PC-3 (cell line): ENCODE measurements at regions not wholly inside any gene's neighbourhood (a gene's known extent, or its start where the extent isn't known, plus 50 kb on each side); places are given as distances from the start of the nearest gene placed in this dataset.
"Not testable (repeated sequence)": the region's sequence is repeated elsewhere in the genome, so short reads cannot be mapped to it uniquely, and the experiment has no call there.

Experiments
- ATAC-seq: fragments of 200-7000 bp; cut with Tn5 transposase; 2 replicates; pipeline ENCODE4 v1.9.1; 2020; ENCODE audit warnings: mild to moderate bottlenecking, moderate library complexity
- BruUV-seq: library from RNA; stranded (reverse); fragments of 400-500 nt; replicated peaks from 2 replicates; lab custom pipeline; 2021; lab: Mats Ljungman, UMichigan
- CTCF ChIA-PET: fragments of 300-600 bp; sonication (Branson Sonifier 250); formaldehyde crosslinking; loops from one replicate; lab custom pipeline; 2022; ENCODE audit warnings: antibody characterized with exemption; lab: Charles Lee
- POLR2A ChIA-PET: fragments of 300-600 bp; sonication (Branson Sonifier 250); formaldehyde crosslinking; loops from one replicate; lab custom pipeline; 2022; ENCODE audit warnings: antibody characterized with exemption; ENCODE audit not compliant: unreplicated experiment; lab: Charles Lee
- DNase-seq: peaks from one replicate; pipeline ENCODE4 v3.0.0-alpha.2; 2015
- H2AFZ ChIP-seq: fragments of 300-600 bp; sonication (generic); 2 replicates; pipeline ENCODE4 v1.6.0; 2016; ENCODE audit warnings: antibody characterized with exemption, low read length
- H3F3A ChIP-seq: fragments of 300-600 bp; sonication (generic); one replicate; pipeline ENCODE4 v1.6.0; 2017; ENCODE audit warnings: antibody characterized with exemption, low read length, control low read depth, mild to moderate bottlenecking; ENCODE audit not compliant: unreplicated experiment
- H3K27ac ChIP-seq: fragments of 300-600 bp; sonication (generic); 2 replicates; pipeline ENCODE4 v1.5.1; 2016; ENCODE audit warnings: mild to moderate bottlenecking, low read length
- H3K27me3 ChIP-seq: fragments of 300-600 bp; sonication (generic); 2 replicates; pipeline ENCODE4 v1.6.1; 2016; ENCODE audit warnings: low read length, mixed read lengths
- H3K36me3 ChIP-seq: fragments of 300-600 bp; sonication (generic); 2 replicates; pipeline ENCODE4 v1.6.1; 2016; ENCODE audit warnings: low read depth, mixed run types, low read length, mixed read lengths
- H3K4me1 ChIP-seq: fragments of 300-600 bp; sonication (generic); 2 replicates; pipeline ENCODE4 v1.5.1; 2016; ENCODE audit warnings: low read length; ENCODE audit not compliant: insufficient read depth
- H3K4me2 ChIP-seq: fragments of 300-600 bp; sonication (generic); 2 replicates; pipeline ENCODE4 v1.6.0; 2016; ENCODE audit warnings: low read length
- H3K4me3 ChIP-seq: fragments of 300-600 bp; sonication (generic); 2 replicates; pipeline ENCODE4 v1.5.1; 2016; ENCODE audit warnings: mild to moderate bottlenecking, low read length, mixed read lengths
- H3K79me2 ChIP-seq: fragments of 300-600 bp; sonication (generic); 2 replicates; pipeline ENCODE4 v1.6.1; 2017; ENCODE audit warnings: low read length, mixed read lengths
- H3K9ac ChIP-seq: fragments of 300-600 bp; sonication (generic); 2 replicates; pipeline ENCODE4 v1.6.0; 2016; ENCODE audit warnings: mild to moderate bottlenecking, low read length
- H3K9me2 ChIP-seq: fragments of 300-600 bp; sonication (generic); replicated peaks from 2 replicates; pipeline ENCODE4 v1.6.1; 2016; ENCODE audit warnings: mixed run types, low read length, mixed read lengths
- H3K9me3 ChIP-seq: fragments of 300-600 bp; sonication (generic); 2 replicates; pipeline ENCODE4 v1.6.1; 2016; ENCODE audit warnings: low read length, mixed read lengths
- H4K20me1 ChIP-seq: fragments of 300-600 bp; sonication (generic); 2 replicates; pipeline ENCODE4 v1.6.1; 2016; ENCODE audit warnings: low read length, mixed read lengths
- CTCF ChIP-seq: fragments of 300-600 bp; sonication (generic); conservative IDR thresholded peaks from 2 replicates; pipeline ENCODE4 v1.5.1; 2017; ENCODE audit warnings: antibody characterized with exemption, low read depth, mild to moderate bottlenecking, low read length
- EZH2 ChIP-seq: fragments of 300-600 bp; sonication (generic); IDR thresholded peaks from one replicate; pipeline ENCODE4 v1.6.1; 2017; ENCODE audit warnings: antibody characterized with exemption, mild to moderate bottlenecking, low read length; ENCODE audit not compliant: unreplicated experiment
- EZH2phosphoT487 ChIP-seq: fragments of 300-600 bp; sonication (generic); IDR thresholded peaks from 2 replicates; pipeline ENCODE4 v1.6.1; 2018; ENCODE audit warnings: mild to moderate bottlenecking, antibody characterized with exemption, low read length, borderline replicate concordance
- intact Hi-C: fragments of 100-400 bp; cut with micrococcal nuclease; formaldehyde crosslinking; loops from 2 replicates; pipeline ENCODE4 v1.9.0; 2023

- Histone ChIP-seq H4K20me1 (no peaks in the 10 kb centered on the region), H2AFZ (no peak overlapping the region), H3K4me1 (no peaks in the 10 kb centered on the region), H3K27me3 (no peaks in the 10 kb centered on the region), H3K9me3 (no peaks in the 10 kb centered on the region), H3K9me2 (no peaks in the 10 kb centered on the region), H3K4me2 (no peak overlapping the region), H3K4me3 (no peak overlapping the region), H3K9ac (no peak overlapping the region), H3F3A (no peaks in the 10 kb centered on the region), H3K79me2 (no peaks in the 10 kb centered on the region), H3K36me3 (no peaks in the 10 kb centered on the region), H3K27ac (no peak overlapping the region)
- no TSS peak for BruUV-seq
- intact Hi-C loops, result no loop called here
- ATAC-seq (no peak), DNase-seq (no peak)
- POLR2A ChIA-PET, result no interaction called here
- CTCF ChIA-PET, result no interaction called here
- TF ChIP-seq EZH2 (no peak), CTCF (no peak), EZH2phosphoT487 (no peak)
Measured at GRCh38 chr5:67896311-67896929, 319.1 kb upstream of the PIK3R1 start.

GRCh38 chr5:67889870-67890269 lies 325.7 kb upstream of the PIK3R1 start:
- H3K79me2 ChIP-seq, H3K27ac ChIP-seq, H4K20me1 ChIP-seq, H3K4me1 ChIP-seq, H3K36me3 ChIP-seq, POLR2A ChIA-PET, H3F3A ChIP-seq, DNase-seq, H3K4me3 ChIP-seq, BruUV-seq, CTCF ChIA-PET, ATAC-seq, intact Hi-C loops, H3K9me2 ChIP-seq, H3K9me3 ChIP-seq, H3K9ac ChIP-seq, H3K4me2 ChIP-seq, H2AFZ ChIP-seq, H3K27me3 ChIP-seq: not testable (repeated sequence)

- Histone ChIP-seq H3K36me3 (no peaks in the 10 kb centered on the region), H3K9me2 (no peaks in the 10 kb centered on the region), H3F3A (no peaks in the 10 kb centered on the region), H3K9ac (no peak overlapping the region), H3K4me2 (no peak overlapping the region), H4K20me1 (no peaks in the 10 kb centered on the region), H3K4me1 (no peaks in the 10 kb centered on the region), H3K27me3 (no peaks in the 10 kb centered on the region), H3K9me3 (no peaks in the 10 kb centered on the region), H3K79me2 (no peaks in the 10 kb centered on the region), H2AFZ (no peak overlapping the region), H3K4me3 (no peak overlapping the region), H3K27ac (no peak overlapping the region)
- TF ChIP-seq EZH2phosphoT487, result no peak
- TF ChIP-seq EZH2, result no peak
- no peak for TF ChIP-seq CTCF
- CTCF ChIA-PET, result no interaction called here
- intact Hi-C loops, result no loop called here
- no TSS peak for BruUV-seq
- no peak for DNase-seq
- POLR2A ChIA-PET, result no interaction called here
- no peak for ATAC-seq
Measured at GRCh38 chr5:67887748-67888161, 327.8 kb upstream of the PIK3R1 start.
